ENCODE measurements at regions not wholly inside any gene's neighbourhood (a gene's known extent, or its start where the extent isn't known, plus 50 kb on each side); places are given as distances from the start of the nearest gene placed in this dataset.

GRCh38 chr2:186105016-186105724, 366.6 kb downstream of the FSIP2 start:
- TF ChIP-seq POLR2A (IDR thresholded peaks at IDR 0.05), result no peak
- no peak for TF ChIP-seq CTCF (IDR thresholded peaks at IDR 0.05)

Measured in body of pancreas (tissue), 4 donors.